LNCaP clone FGC (cell line): ENCODE measurements at regions not wholly inside any gene's neighbourhood (a gene's known extent, or its start where the extent isn't known, plus 50 kb on each side); places are given as distances from the start of the nearest gene placed in this dataset.

ENCODE experiments used
- DNase-seq: peaks from one replicate; pipeline ENCODE4 v3.0.0-alpha.2; 2011; ENCODE audit warnings: low read depth
- H3K4me3 ChIP-seq: 2 replicates; pipeline ENCODE4 v1.5.1; 2011; ENCODE audit warnings: mild to moderate bottlenecking, low read depth, low read length, control low read depth
- CTCF ChIP-seq: IDR thresholded peaks from 2 replicates; pipeline ENCODE4 v1.5.1; 2012; ENCODE audit warnings: mild to moderate bottlenecking; ENCODE audit not compliant: control insufficient read depth, insufficient read depth; ENCODE audit errors: extremely low read depth

- H3K4me3 ChIP-seq = no peak overlapping the region
- no peak for TF ChIP-seq CTCF
- DNase-seq = no peak
Measured at GRCh38 chr12:88648625-88649024, 68.4 kb upstream of the KITLG start.

GRCh38 chr12:88646824-88647223 lies 66.6 kb upstream of the KITLG start:
- TF ChIP-seq CTCF = no peak
- no peak for DNase-seq

GRCh38 chr12:88645816-88646215 lies 65.5 kb upstream of the KITLG start:
- no peak for DNase-seq
- TF ChIP-seq CTCF = no peak

More at GRCh38 chr12:88646824-88647223, 66.6 kb upstream of the KITLG start:
- H3K4me3 ChIP-seq = no peak overlapping the region

GRCh38 chr12:88644946-88645702 lies 64.9 kb upstream of the KITLG start:
- DNase-seq = no peak
- TF ChIP-seq CTCF = no peak
- no peak overlapping the region for H3K4me3 ChIP-seq

More at GRCh38 chr12:88645816-88646215, 65.5 kb upstream of the KITLG start:
- no peak overlapping the region for H3K4me3 ChIP-seq

GRCh38 chr12:88643685-88644084 lies 63.4 kb upstream of the KITLG start:
- no peak for TF ChIP-seq CTCF
- no peak for DNase-seq
- no peak overlapping the region for H3K4me3 ChIP-seq

- no peak for TF ChIP-seq CTCF
- no peak for DNase-seq
- H3K4me3 ChIP-seq = no peak overlapping the region
Measured at GRCh38 chr12:88642675-88643431, 62.6 kb upstream of the KITLG start.
